Suprapubic skin (tissue), 4 donors: ENCODE measurements at regions not wholly inside any gene's neighbourhood (a gene's known extent, or its start where the extent isn't known, plus 50 kb on each side); places are given as distances from the start of the nearest gene placed in this dataset.

Experiments
- DNase-seq, 2 donors: peaks; one replicate each; pipeline ENCODE4 v3.0.0-alpha.2; 2019; ENCODE audit warnings: low spot score in 2 of 2
- H3K27ac ChIP-seq: fragments of 200-600 bp; sonication (generic); one replicate; pipeline ENCODE4 v1.5.1; 2019
- H3K27me3 ChIP-seq: fragments of 200-600 bp; sonication (generic); one replicate; pipeline ENCODE4 v1.5.1; 2019
- H3K36me3 ChIP-seq: fragments of 200-600 bp; sonication (generic); one replicate; pipeline ENCODE4 v1.5.1; 2019
- H3K4me1 ChIP-seq: fragments of 200-600 bp; sonication (generic); one replicate; pipeline ENCODE4 v1.5.1; 2019
- H3K4me3 ChIP-seq: fragments of 200-600 bp; sonication (generic); one replicate; pipeline ENCODE4 v1.5.1; 2019; ENCODE audit warnings: mild to moderate bottlenecking
- H3K9me3 ChIP-seq: fragments of 200-600 bp; sonication (generic); one replicate; pipeline ENCODE4 v1.5.1; 2019
- CTCF ChIP-seq, 2 donors: fragments of 200-600 bp in 1 of 2; fragments of 450-650 bp in 1 of 2; sonication (generic) in 1 of 2; IDR thresholded peaks; one replicate each; pipeline ENCODE4 v1.5.1; 2016 to 2019; ENCODE audit warnings: antibody characterized with exemption in 2 of 2, mild to moderate bottlenecking in 1 of 2, moderate library complexity in 1 of 2
- EP300 ChIP-seq: sonication (generic); formaldehyde crosslinking; IDR thresholded peaks from one replicate; pipeline ENCODE4 v1.6.1; 2017; ENCODE audit warnings: antibody characterized with exemption
- POLR2A ChIP-seq, 2 donors: fragments of 450-650 bp; IDR thresholded peaks; one replicate each; pipeline ENCODE4 v1.6.1; 2017; ENCODE audit warnings: antibody characterized with exemption in 2 of 2, mild to moderate bottlenecking in 2 of 2, moderate library complexity in 2 of 2
- POLR2AphosphoS5 ChIP-seq, 3 donors: sonication (generic); formaldehyde crosslinking; IDR thresholded peaks; one replicate each; pipeline ENCODE4 v1.6.1; 2017; ENCODE audit warnings: antibody characterized with exemption in 3 of 3
- WGBS: methylation state at CpG from one replicate; pipeline ENCODE4 v1.1.5; 2018; 5-methylcytosine and 5-hydroxymethylcytosine counted together

- DNase-seq = no peak
- TF ChIP-seq CTCF (IDR thresholded peaks at IDR 0.05) (no peak), EP300 (no peak), POLR2AphosphoS5 (IDR thresholded peaks at IDR 0.05) (no peak), POLR2A (IDR thresholded peaks at IDR 0.05) (no peak)
- Histone ChIP-seq H3K27me3 (no peaks in the 10 kb centered on the region), H3K27ac (no peak overlapping the region), H3K4me1 (peaks cover 14% of the 10 kb centered on the region), H3K4me3 (no peak overlapping the region), H3K9me3 (no peaks in the 10 kb centered on the region), H3K36me3 (no peaks in the 10 kb centered on the region)
- WGBS = 89% methylated on average over 5 of the region's 5 CpGs
Observed at GRCh38 chr5:68961762-68962161, 132.1 kb upstream of the SLC30A5 start.

GRCh38 chr5:68962757-68963484, 130.9 kb upstream of the SLC30A5 start:
- H3K4me3 ChIP-seq = no peak overlapping the region

GRCh38 chr5:68964679-68965078, 129.1 kb upstream of the SLC30A5 start:
- no peak for DNase-seq
- Histone ChIP-seq H3K36me3 (no peaks in the 10 kb centered on the region), H3K4me1 (peaks cover 16% of the 10 kb centered on the region), H3K27me3 (no peaks in the 10 kb centered on the region), H3K9me3 (no peaks in the 10 kb centered on the region), H3K4me3 (no peak overlapping the region), H3K27ac (no peak overlapping the region)
- 92% methylated on average over 3 of the region's 3 CpGs for WGBS
- TF ChIP-seq EP300 (no peak), POLR2AphosphoS5 (IDR thresholded peaks at IDR 0.05) (no peak), POLR2A (IDR thresholded peaks at IDR 0.05) (no peak), CTCF (IDR thresholded peaks at IDR 0.05) (no peak)

More at GRCh38 chr5:68962757-68963484, 130.9 kb upstream of the SLC30A5 start:
- 33% methylated on average over 16 of the region's 16 CpGs for WGBS
- Histone ChIP-seq H3K27me3 (no peaks in the 10 kb centered on the region), H3K36me3 (no peaks in the 10 kb centered on the region), H3K4me1 (peaks cover 16% of the 10 kb centered on the region), H3K9me3 (no peaks in the 10 kb centered on the region), H3K27ac (peak overlapping the region; percentile 30)
- TF ChIP-seq CTCF (IDR thresholded peaks at IDR 0.05) = peak; percentile 70 to 75
- no peak for TF ChIP-seq POLR2A (IDR thresholded peaks at IDR 0.05)
- peak; percentile 72 to 83 for DNase-seq

GRCh38 chr5:68965926-68966325, 127.9 kb upstream of the SLC30A5 start:
- Histone ChIP-seq H3K36me3 (no peaks in the 10 kb centered on the region), H3K4me3 (no peak overlapping the region), H3K27me3 (no peaks in the 10 kb centered on the region), H3K4me1 (peaks cover 16% of the 10 kb centered on the region), H3K27ac (no peak overlapping the region), H3K9me3 (no peaks in the 10 kb centered on the region)
- DNase-seq = no peak
- TF ChIP-seq POLR2A (IDR thresholded peaks at IDR 0.05) (no peak), POLR2AphosphoS5 (IDR thresholded peaks at IDR 0.05) (no peak), CTCF (IDR thresholded peaks at IDR 0.05) (no peak), EP300 (no peak)
- 95% methylated on average over 3 of the region's 3 CpGs for WGBS

GRCh38 chr5:68966596-68966995, 127.2 kb upstream of the SLC30A5 start:
- no peak for TF ChIP-seq POLR2A (IDR thresholded peaks at IDR 0.05)
- no peak for TF ChIP-seq CTCF (IDR thresholded peaks at IDR 0.05)
- no peak for TF ChIP-seq EP300
- TF ChIP-seq POLR2AphosphoS5 (IDR thresholded peaks at IDR 0.05) = no peak
- Histone ChIP-seq H3K36me3 (no peaks in the 10 kb centered on the region), H3K27ac (no peak overlapping the region), H3K9me3 (no peaks in the 10 kb centered on the region), H3K4me3 (no peak overlapping the region), H3K4me1 (peaks cover 16% of the 10 kb centered on the region), H3K27me3 (no peaks in the 10 kb centered on the region)
- WGBS = 74% methylated on average over 5 of the region's 5 CpGs
- no peak for DNase-seq
